Activated naive CD8-positive, alpha-beta T cell treated with anti-CD3 and anti-CD28 coated beads, Interleukin-2, amount 50 U/mL, for 16 hours (primary cell): ENCODE measurements at regions not wholly inside any gene's neighbourhood (a gene's known extent, or its start where the extent isn't known, plus 50 kb on each side); places are given as distances from the start of the nearest gene placed in this dataset.

Experiments
- DNase-seq: peaks from one replicate; pipeline ENCODE4 v3.0.0-alpha.2; 2020; ENCODE audit warnings: low read depth, low spot score

- no peak for DNase-seq
Measured at GRCh38 chr11:115700496-115700895, 196.3 kb upstream of the CADM1 start.

GRCh38 chr11:115699733-115700132 is 195.5 kb upstream of the CADM1 start:
- no peak for DNase-seq

- no peak for DNase-seq
Measured at GRCh38 chr11:115699326-115699725, 195.1 kb upstream of the CADM1 start.

- no peak for DNase-seq
Measured at GRCh38 chr11:115698243-115698642, 194.0 kb upstream of the CADM1 start.

DNA sequence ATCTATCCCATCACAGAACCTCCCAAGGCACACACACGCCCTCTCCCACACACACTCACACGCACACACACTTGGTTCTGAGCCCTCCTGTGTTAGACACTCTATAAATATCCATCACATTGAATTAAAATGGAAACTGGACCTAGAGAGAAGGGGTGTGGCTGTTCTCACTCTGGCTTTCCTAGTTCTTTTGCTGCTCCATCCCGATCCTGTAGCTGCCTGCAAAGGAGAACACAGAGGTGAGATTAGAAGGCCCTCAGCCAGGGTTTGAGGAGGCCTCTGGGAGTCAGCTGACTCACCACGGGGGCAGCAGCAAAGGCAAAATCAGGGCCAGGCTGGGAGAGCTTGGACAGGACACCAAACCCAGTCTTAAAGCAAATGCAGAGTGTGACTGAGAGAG is 192.3 kb upstream of the CADM1 start:
- DNase-seq = no peak

DNA sequence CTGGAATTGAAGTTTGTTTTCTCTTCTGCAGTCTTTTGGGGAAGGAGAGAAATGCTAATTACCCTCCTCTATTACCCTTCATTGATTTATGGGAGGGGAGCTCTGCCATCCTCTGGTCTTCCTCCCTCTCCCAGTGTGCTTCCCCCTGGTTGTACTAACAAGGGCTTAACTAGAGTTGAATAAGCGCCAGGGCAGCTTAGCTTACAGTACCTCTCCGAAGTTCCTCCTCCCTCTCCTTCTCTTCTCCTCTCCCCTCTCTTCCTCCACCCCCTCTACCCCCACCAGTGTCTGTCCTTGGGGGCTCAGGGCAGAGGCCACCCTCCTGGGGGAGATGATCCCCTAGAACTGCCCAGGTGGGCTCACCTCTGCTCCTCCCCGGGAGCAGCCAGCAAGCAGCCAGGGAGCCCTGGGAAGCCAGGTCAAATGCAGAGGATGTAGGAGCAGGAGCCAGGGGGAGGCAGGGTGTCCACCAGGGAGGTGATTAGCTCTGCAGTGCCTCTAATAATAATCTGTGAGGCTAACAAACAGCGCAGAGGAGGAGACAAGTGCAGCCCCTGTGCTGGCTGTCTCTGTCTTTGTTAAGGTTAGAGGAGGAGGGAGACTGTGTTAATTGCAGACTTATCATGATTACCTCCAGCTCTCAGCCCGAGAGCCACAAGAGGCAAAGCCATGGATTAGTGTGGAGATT is 191.6 kb upstream of the CADM1 start:
- DNase-seq = no peak

GRCh38 chr11:115693002-115693401 is 188.8 kb upstream of the CADM1 start:
- no peak for DNase-seq

DNA sequence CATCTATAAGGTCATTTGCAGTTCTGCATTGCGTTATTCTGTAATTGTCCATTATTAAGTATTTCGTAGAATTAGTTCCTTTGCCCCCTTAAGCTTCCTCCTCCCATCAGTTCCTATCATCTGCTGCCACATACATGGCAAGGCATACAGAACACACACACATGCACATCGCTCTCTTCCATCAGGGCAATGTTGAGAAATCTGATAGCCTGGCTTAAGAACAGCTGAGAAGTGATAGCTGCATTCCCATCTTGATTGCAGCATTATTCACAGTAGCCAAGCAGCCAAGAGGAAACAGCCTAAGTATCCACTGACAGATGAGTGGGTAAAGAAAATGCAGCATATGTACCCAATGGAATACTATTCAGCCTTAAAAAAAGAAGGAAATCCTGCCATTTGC is 186.8 kb upstream of the CADM1 start:
- DNase-seq = no peak

- no peak for DNase-seq
Measured at GRCh38 chr11:115687934-115688333, 183.7 kb upstream of the CADM1 start.

GRCh38 chr11:115684699-115685098 is 180.5 kb upstream of the CADM1 start:
- DNase-seq = no peak

DNA sequence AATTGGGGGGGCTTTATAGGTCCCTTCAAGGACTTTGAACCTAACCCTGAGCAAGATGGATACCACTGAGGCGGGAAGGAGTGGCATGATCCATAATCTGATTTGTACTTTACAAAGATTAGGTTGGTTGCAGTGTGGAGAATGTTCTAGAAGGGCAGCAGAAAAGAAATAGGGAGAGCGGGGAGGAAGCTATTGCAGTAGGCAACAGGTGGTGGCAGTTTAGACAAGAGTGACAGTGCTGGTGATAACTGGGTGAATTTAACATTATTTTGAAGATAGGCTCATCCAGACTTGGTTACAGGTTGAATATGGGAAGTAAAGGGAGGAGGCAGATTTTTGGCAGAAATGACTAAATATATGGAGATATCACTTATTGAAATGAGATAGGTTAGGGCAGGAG is 179.9 kb upstream of the CADM1 start:
- no peak for DNase-seq

DNA sequence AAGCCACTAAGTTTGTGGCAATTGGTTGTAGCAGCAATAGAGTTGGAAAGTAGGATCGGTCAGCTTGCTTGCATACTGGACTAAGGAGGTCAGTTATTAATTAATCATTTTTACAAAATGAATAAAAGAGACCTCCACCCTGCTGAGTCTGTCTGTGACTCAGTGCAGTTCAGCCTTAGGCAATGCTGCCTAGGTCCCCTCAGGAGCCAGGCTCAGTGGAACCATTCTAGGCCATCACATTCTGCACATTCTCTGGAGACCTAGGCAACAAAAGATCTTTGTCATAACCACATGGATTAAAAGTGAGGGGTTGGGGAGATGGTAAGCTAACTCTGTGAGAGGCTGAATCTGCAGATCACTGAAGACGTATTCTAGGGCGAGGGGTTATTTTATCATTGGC is 178.7 kb upstream of the CADM1 start:
- DNase-seq = no peak

DNA sequence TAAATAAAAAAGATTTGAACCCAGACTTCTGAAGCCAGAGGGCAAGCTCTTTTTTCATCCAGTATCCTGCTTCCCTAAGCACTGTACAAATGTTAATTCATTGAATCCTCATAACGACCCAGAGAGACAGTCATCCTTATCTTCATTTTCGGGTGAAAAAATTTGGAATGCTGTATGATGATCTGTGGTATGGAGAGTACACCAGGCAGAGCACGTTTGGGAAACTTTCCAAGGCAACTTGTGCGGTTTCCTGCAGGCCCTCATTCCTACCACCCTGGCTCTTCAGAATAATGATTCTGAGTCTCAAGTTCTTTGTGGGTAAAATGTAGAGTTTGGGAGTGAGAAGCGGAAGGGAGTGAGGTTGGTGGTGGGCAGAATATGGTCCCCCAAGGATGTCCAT is 177.9 kb upstream of the CADM1 start:
- DNase-seq = no peak

GRCh38 chr11:115679945-115680344 is 175.7 kb upstream of the CADM1 start:
- no peak for DNase-seq

DNA sequence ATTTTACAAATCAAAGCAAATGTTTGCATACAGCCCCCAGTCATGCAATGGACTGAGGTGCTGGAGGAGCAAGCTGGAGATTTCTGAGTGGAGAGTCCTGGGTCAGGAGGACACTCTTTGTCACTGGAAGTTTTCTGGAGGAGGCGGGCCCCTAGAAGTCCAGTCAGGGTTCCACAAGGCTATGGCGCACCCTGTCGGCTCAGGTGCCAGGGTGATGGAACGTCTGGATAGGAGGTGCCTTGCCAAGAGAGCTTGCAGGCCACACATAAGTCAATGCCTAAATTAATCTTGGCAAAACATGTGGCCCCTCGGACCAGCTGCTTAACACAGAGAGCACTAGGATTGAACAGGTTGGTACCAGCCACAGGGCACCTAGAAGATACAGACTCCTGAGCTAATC is 174.7 kb upstream of the CADM1 start:
- DNase-seq = no peak

DNA sequence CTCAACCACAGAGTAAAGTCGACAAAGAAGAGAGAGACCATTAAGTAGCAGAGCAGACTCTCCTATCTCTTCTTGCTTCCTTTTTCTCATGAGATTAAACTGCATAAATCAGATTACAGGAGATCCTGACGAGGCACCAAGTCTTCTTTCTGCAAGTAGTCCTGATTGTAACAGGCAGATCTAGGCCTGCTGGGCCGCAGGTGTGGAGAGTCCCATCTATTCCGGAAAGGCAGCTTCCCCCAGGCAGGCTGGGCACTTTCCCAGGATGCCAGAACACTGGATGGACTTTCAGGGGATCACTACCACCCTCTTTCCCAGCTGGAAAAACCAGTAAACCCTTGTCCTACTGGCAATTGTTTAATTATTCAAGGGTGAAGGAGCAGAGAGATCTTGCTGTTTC is 173.0 kb upstream of the CADM1 start:
- no peak for DNase-seq

GRCh38 chr11:115676768-115677167 is 172.6 kb upstream of the CADM1 start:
- no peak for DNase-seq

DNA sequence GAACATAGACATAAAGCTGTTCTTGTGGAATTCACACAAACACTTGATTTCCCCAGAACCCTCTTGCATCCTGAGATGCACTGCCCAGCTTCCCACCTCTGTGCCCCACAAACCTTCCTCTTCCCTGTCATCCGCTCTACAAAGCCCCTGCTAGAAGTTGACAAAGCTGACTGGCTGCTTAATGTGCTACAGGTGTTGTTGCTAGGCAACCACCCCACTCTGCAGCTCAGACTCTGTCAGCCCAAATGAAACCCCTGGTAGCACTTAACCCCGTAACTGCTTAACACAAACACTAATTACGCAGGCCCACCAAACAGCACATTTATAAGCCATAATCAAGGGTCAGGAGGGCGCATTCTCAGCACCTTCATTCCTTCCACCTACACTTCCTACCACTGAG is 172.0 kb upstream of the CADM1 start:
- no peak for DNase-seq

DNA sequence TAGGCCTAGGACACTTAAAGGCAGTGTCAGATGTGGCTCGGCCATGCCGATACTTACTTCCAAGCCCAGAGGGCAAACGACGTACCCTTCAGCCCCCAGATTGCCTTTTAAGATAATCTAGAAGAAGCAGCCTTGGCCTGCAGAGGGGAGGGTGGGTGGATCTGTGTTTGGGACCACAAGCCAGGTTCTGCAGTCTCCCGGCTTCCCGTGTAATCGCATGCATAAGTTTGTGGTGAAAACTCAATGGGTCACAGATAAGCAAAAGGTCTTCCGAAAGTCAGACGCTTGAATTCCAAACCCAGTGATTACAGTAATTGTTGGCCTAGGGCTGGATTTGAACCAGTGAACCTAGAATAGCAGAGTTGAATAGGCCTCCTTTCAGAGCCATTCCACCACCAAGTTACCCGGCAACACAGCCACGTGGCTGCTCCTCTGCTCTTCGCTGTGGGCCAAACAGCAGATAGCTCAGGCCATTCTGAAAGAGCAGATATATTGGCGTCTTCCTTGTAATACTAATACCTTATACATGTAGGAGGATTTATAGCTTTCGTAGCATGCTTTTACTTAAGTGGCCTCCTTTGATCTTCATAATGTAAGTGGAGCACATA is 170.8 kb upstream of the CADM1 start:
- no peak for DNase-seq

DNA sequence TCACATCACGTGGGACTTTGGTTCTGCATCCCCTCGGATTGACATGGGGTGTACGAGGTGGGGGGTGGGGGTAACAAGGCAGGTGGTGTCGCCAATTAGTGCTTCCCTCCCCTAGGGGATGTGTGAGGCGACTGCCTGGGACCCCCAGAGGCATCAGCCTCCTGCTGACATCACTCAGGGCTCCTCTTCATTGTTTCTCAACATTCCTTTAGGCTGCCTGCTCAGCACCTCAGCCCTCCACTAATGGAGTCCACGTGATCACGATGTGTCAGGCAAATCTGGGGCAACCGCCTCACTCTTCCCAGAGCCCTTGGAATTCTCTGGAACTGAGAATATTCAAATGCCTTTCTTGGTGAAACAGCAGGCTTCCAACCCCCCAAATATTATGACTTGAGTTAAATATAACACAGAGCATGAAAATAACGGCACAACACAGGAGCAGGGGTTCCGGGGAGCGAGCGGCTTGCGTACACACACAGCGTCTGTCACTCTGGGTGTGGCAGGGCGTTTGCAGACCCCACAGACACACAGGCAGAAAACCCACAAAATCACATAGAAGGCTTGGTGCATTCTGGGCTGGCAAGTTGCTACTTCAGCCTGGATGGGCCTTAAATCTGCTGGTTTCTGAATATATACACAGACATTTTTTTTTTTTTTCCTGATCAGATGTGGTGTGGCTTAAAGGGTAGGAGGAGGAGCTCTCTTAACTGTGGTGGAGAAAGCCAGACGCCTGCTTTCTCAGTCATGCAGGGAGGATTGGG is 170.1 kb upstream of the CADM1 start:
- no peak for DNase-seq

DNA sequence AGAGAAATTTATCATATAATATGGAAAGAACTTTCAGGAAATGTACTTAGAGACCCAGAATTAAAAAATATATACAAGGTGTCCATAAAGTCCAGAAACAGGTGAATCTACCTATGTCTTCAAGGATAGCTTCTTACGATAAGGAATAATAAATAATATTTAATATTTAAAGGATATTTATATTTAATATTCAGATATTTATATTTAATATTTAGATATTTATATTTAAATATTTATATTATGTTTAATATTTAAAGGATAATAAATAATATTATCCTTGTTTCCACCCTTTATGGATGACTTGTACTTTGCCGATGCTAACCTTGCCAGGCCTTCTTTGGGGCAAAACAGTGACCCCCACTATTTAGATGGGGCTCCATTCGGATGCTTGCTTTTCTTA is 169.5 kb upstream of the CADM1 start:
- no peak for DNase-seq

- no peak for DNase-seq
Measured at GRCh38 chr11:115672999-115673411, 168.8 kb upstream of the CADM1 start.

- no peak for DNase-seq
Measured at GRCh38 chr11:115672412-115672811, 168.2 kb upstream of the CADM1 start.
